ENCODE measurements at regions not wholly inside any gene's neighbourhood (a gene's known extent, or its start where the extent isn't known, plus 50 kb on each side); places are given as distances from the start of the nearest gene placed in this dataset.
"Not testable (repeated sequence)": the region's sequence is repeated elsewhere in the genome, so short reads cannot be mapped to it uniquely, and the experiment has no call there.

- DNase-seq, result no peak
- Mint-ChIP-seq H3K27me3 (peaks cover 4 to 5% of the 10 kb centered on the region in 2 donors), H3K4me3 (no peak overlapping the region), H3K27ac (no peak overlapping the region), H3K4me1 (no peaks in the 10 kb centered on the region), H3K9me3 (peaks cover 0 to 18% (median 9%) of the 10 kb centered on the region in 8 donors), H3K36me3 (peaks cover 0 to 4% of the 10 kb centered on the region in 2 donors)
- Histone ChIP-seq H3K27ac (ENCODE audit: low read depth, low read length) (no peak overlapping the region), H3K4me1 (ENCODE audit: insufficient read depth, low read length) (no peaks in the 10 kb centered on the region), H3K36me3 (ENCODE audit: insufficient read depth, low read length) (no peaks in the 10 kb centered on the region), H3K4me3 (ENCODE audit: low read length in 2 of 2) (no peak overlapping the region), H3K9me3 (ENCODE audit: control insufficient read depth in 1 of 2, low read length in 2 of 2) (no peaks in the 10 kb centered on the region), H3K27me3 (ENCODE audit: insufficient read depth, low read length) (no peaks in the 10 kb centered on the region)
- ChIA-PET POLR2A (ENCODE audit: partially characterized antibody) (no interaction called here), CTCF (ENCODE audit: partially characterized antibody) (no interaction called here)
- intact Hi-C loops (cut with micrococcal nuclease), result no loop called here
These were observed 117.3 kb upstream of the CDK6 start for GRCh38 chr7:92953657-92954056.

GRCh38 chr7:92949748-92950147 lies 113.4 kb upstream of the CDK6 start:
- CTCF ChIA-PET (ENCODE audit: partially characterized antibody), result interaction anchor here (0.6 kb wide), 1 partner anchor 317 kb away, joined by 3 read pairs; no protein-coding TSS in a partner anchor
- H3K4me3 Mint-ChIP-seq, result no peak overlapping the region

GRCh38 chr7:92945840-92946239 lies 109.5 kb upstream of the CDK6 start:
- no peak for DNase-seq
- H3K9me3 Mint-ChIP-seq, result peaks cover 0 to 9% (median 4%) of the 10 kb centered on the region in 8 donors

More at GRCh38 chr7:92949748-92950147, 113.4 kb upstream of the CDK6 start:
- Histone ChIP-seq H3K27ac (ENCODE audit: low read depth, low read length) (no peak overlapping the region), H3K4me1 (ENCODE audit: insufficient read depth, low read length) (no peaks in the 10 kb centered on the region), H3K9me3 (ENCODE audit: control insufficient read depth in 1 of 2, low read length in 2 of 2) (no peaks in the 10 kb centered on the region), H3K27me3 (ENCODE audit: insufficient read depth, low read length) (no peaks in the 10 kb centered on the region), H3K4me3 (ENCODE audit: low read length in 2 of 2) (no peak overlapping the region), H3K36me3 (ENCODE audit: insufficient read depth, low read length) (no peaks in the 10 kb centered on the region)
- no peaks in the 10 kb centered on the region for H3K36me3 Mint-ChIP-seq
- intact Hi-C loops (cut with micrococcal nuclease), result no loop called here
- no peaks in the 10 kb centered on the region for H3K9me3 Mint-ChIP-seq
- no peaks in the 10 kb centered on the region for H3K27me3 Mint-ChIP-seq
- POLR2A ChIA-PET (ENCODE audit: partially characterized antibody), result no interaction called here
- no peak for DNase-seq
- H3K4me1 Mint-ChIP-seq, result no peaks in the 10 kb centered on the region
- no peak overlapping the region for H3K27ac Mint-ChIP-seq

GRCh38 chr7:92944633-92945032 lies 108.3 kb upstream of the CDK6 start:
- no peak overlapping the region for H3K27ac Mint-ChIP-seq
- H3K4me1 Mint-ChIP-seq, result peaks cover 0 to 1% (median 0%) of the 10 kb centered on the region in 4 donors
- peaks cover 0 to 21% (median 11%) of the 10 kb centered on the region in 8 donors for H3K9me3 Mint-ChIP-seq
- H3K36me3 Mint-ChIP-seq, result no peaks in the 10 kb centered on the region
- no peak overlapping the region for H3K4me3 Mint-ChIP-seq
- no peak overlapping the region for H3K4me3 ChIP-seq (ENCODE audit: low read length in 2 of 2)
- H3K36me3 ChIP-seq (ENCODE audit: insufficient read depth, low read length), result no peaks in the 10 kb centered on the region
- ChIA-PET POLR2A (ENCODE audit: partially characterized antibody) (no interaction called here), CTCF (ENCODE audit: partially characterized antibody) (interaction anchor here (0.7 kb wide), 1 partner anchor 29 kb away, joined by 3 read pairs; no protein-coding TSS in a partner anchor)
- no peak overlapping the region for H3K27ac ChIP-seq (ENCODE audit: low read depth, low read length)
- DNase-seq, result no peak
- intact Hi-C loops (cut with micrococcal nuclease), result no loop called here
- no peaks in the 10 kb centered on the region for H3K27me3 Mint-ChIP-seq
- no peaks in the 10 kb centered on the region for H3K4me1 ChIP-seq (ENCODE audit: insufficient read depth, low read length)
- H3K9me3 ChIP-seq (ENCODE audit: control insufficient read depth in 1 of 2, low read length in 2 of 2), result peaks cover 0 to 6% of the 10 kb centered on the region in 2 donors
- H3K27me3 ChIP-seq (ENCODE audit: insufficient read depth, low read length), result no peaks in the 10 kb centered on the region

More at GRCh38 chr7:92945840-92946239, 109.5 kb upstream of the CDK6 start:
- Mint-ChIP-seq H3K27ac (no peak overlapping the region), H3K4me1 (peaks cover 0 to 1% (median 0%) of the 10 kb centered on the region in 4 donors), H3K4me3 (no peak overlapping the region), H3K27me3 (no peaks in the 10 kb centered on the region), H3K36me3 (no peaks in the 10 kb centered on the region)
- intact Hi-C loops (cut with micrococcal nuclease), result no loop called here
- Histone ChIP-seq H3K9me3 (ENCODE audit: control insufficient read depth in 1 of 2, low read length in 2 of 2) (no peaks in the 10 kb centered on the region), H3K27me3 (ENCODE audit: insufficient read depth, low read length) (no peaks in the 10 kb centered on the region), H3K27ac (ENCODE audit: low read depth, low read length) (no peak overlapping the region), H3K4me1 (ENCODE audit: insufficient read depth, low read length) (no peaks in the 10 kb centered on the region), H3K4me3 (ENCODE audit: low read length in 2 of 2) (no peak overlapping the region), H3K36me3 (ENCODE audit: insufficient read depth, low read length) (no peaks in the 10 kb centered on the region)
- CTCF ChIA-PET (ENCODE audit: partially characterized antibody), result no interaction called here
- POLR2A ChIA-PET (ENCODE audit: partially characterized antibody), result no interaction called here

- DNase-seq; intact Hi-C loops (cut with micrococcal nuclease); H3K4me3 ChIP-seq (ENCODE audit: low read length in 2 of 2); H3K27me3 ChIP-seq (ENCODE audit: insufficient read depth, low read length); H3K4me1 ChIP-seq (ENCODE audit: insufficient read depth, low read length); H3K27ac ChIP-seq (ENCODE audit: low read depth, low read length); H3K27ac Mint-ChIP-seq; CTCF ChIA-PET (ENCODE audit: partially characterized antibody); H3K4me3 Mint-ChIP-seq; H3K27me3 Mint-ChIP-seq; POLR2A ChIA-PET (ENCODE audit: partially characterized antibody); H3K9me3 ChIP-seq (ENCODE audit: control insufficient read depth in 1 of 2, low read length in 2 of 2); H3K36me3 ChIP-seq (ENCODE audit: insufficient read depth, low read length); H3K4me1 Mint-ChIP-seq; H3K36me3 Mint-ChIP-seq: not testable (repeated sequence)
- peaks cover 0 to 35% (median 22%) of the 10 kb centered on the region in 8 donors for H3K9me3 Mint-ChIP-seq
These were observed 106.3 kb upstream of the CDK6 start for GRCh38 chr7:92942706-92943105.

- ChIA-PET CTCF (ENCODE audit: partially characterized antibody) (no interaction called here), POLR2A (ENCODE audit: partially characterized antibody) (interaction anchor here (0.6 kb wide), 1 partner anchor 8 kb away, joined by 4 read pairs; no protein-coding TSS in a partner anchor)
- Mint-ChIP-seq H3K4me3 (no peak overlapping the region), H3K27ac (no peak overlapping the region), H3K4me1 (peaks cover 0 to 1% (median 0%) of the 10 kb centered on the region in 4 donors), H3K36me3 (no peaks in the 10 kb centered on the region), H3K9me3 (peaks cover 0 to 35% (median 22%) of the 10 kb centered on the region in 8 donors), H3K27me3 (peaks cover 0 to 4% of the 10 kb centered on the region in 2 donors)
- Histone ChIP-seq H3K4me1 (ENCODE audit: insufficient read depth, low read length) (no peaks in the 10 kb centered on the region), H3K4me3 (ENCODE audit: low read length in 2 of 2) (no peak overlapping the region), H3K27me3 (ENCODE audit: insufficient read depth, low read length) (no peaks in the 10 kb centered on the region), H3K9me3 (ENCODE audit: control insufficient read depth in 1 of 2, low read length in 2 of 2) (peaks cover 0 to 10% of the 10 kb centered on the region in 2 donors), H3K27ac (ENCODE audit: low read depth, low read length) (no peak overlapping the region), H3K36me3 (ENCODE audit: insufficient read depth, low read length) (no peaks in the 10 kb centered on the region)
- intact Hi-C loops (cut with micrococcal nuclease), result no loop called here
- no peak for DNase-seq
These were observed 103.4 kb upstream of the CDK6 start for GRCh38 chr7:92939666-92940360.

GRCh38 chr7:92934096-92934495 lies 97.7 kb upstream of the CDK6 start:
- Mint-ChIP-seq H3K4me3 (no peak overlapping the region), H3K4me1 (no peaks in the 10 kb centered on the region), H3K27me3 (peaks cover 4 to 10% of the 10 kb centered on the region in 2 donors), H3K9me3 (peaks cover 0 to 40% (median 22%) of the 10 kb centered on the region in 8 donors), H3K36me3 (no peaks in the 10 kb centered on the region), H3K27ac (no peak overlapping the region)
- Histone ChIP-seq H3K27me3 (ENCODE audit: insufficient read depth, low read length) (no peaks in the 10 kb centered on the region), H3K4me1 (ENCODE audit: insufficient read depth, low read length) (no peaks in the 10 kb centered on the region), H3K4me3 (ENCODE audit: low read length in 2 of 2) (no peak overlapping the region), H3K36me3 (ENCODE audit: insufficient read depth, low read length) (no peaks in the 10 kb centered on the region), H3K27ac (ENCODE audit: low read depth, low read length) (no peak overlapping the region), H3K9me3 (ENCODE audit: control insufficient read depth in 1 of 2, low read length in 2 of 2) (peaks cover 0 to 8% of the 10 kb centered on the region in 2 donors)
- POLR2A ChIA-PET (ENCODE audit: partially characterized antibody), result no interaction called here
- CTCF ChIA-PET (ENCODE audit: partially characterized antibody), result no interaction called here
- no peak for DNase-seq
- intact Hi-C loops (cut with micrococcal nuclease), result no loop called here
